ENCODE measurements at regions not wholly inside any gene's neighbourhood (a gene's known extent, or its start where the extent isn't known, plus 50 kb on each side); places are given as distances from the start of the nearest gene placed in this dataset.

GRCh38 chr14:26663506-26663905, 65.7 kb upstream of the NOVA1 start:
- TF ChIP-seq, protein P1, sequence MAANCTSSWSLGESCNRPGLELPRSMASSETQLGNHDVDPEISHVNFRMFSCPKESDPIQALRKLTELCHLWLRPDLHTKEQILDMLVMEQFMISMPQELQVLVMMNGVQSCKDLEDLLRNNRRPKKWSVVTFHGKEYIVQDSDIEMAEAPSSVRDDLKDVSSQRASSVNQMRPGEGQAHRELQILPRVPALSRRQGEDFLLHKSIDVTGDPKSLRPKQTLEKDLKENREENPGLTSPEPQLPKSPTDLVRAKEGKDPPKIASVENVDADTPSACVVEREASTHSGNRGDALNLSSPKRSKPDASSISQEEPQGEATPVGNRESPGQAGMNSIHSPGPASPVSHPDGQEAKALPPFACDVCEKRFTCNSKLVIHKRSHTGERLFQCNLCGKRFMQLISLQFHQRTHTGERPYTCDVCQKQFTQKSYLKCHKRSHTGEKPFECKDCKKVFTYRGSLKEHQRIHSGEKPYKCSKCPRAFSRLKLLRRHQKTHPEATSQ (tag by site-specific recombination; IDR thresholded peaks at IDR 0.05), result no peak
- TF ChIP-seq ZFP3 (tag by site-specific recombination; IDR thresholded peaks at IDR 0.05; ENCODE audit: low read depth) (no peak), ZNF174 (tag by site-specific recombination; IDR thresholded peaks at IDR 0.05) (no peak), ZNF48 (tag by site-specific recombination; IDR thresholded peaks at IDR 0.05) (no peak), CTCF (tag by site-specific recombination; IDR thresholded peaks at IDR 0.05) (no peak), IKZF3 (tag by site-specific recombination; IDR thresholded peaks at IDR 0.05) (no peak), KLF9 (tag by site-specific recombination; IDR thresholded peaks at IDR 0.05; ENCODE audit: low read depth) (no peak), ZNF660 (tag by site-specific recombination; IDR thresholded peaks at IDR 0.05) (no peak), TCF7L2 (IDR thresholded peaks at IDR 0.05; ENCODE audit: borderline replicate concordance, low read depth, low read length) (no peak), ZBTB48 (tag by site-specific recombination; IDR thresholded peaks at IDR 0.05) (no peak)
- TF ChIP-seq, protein P2, sequence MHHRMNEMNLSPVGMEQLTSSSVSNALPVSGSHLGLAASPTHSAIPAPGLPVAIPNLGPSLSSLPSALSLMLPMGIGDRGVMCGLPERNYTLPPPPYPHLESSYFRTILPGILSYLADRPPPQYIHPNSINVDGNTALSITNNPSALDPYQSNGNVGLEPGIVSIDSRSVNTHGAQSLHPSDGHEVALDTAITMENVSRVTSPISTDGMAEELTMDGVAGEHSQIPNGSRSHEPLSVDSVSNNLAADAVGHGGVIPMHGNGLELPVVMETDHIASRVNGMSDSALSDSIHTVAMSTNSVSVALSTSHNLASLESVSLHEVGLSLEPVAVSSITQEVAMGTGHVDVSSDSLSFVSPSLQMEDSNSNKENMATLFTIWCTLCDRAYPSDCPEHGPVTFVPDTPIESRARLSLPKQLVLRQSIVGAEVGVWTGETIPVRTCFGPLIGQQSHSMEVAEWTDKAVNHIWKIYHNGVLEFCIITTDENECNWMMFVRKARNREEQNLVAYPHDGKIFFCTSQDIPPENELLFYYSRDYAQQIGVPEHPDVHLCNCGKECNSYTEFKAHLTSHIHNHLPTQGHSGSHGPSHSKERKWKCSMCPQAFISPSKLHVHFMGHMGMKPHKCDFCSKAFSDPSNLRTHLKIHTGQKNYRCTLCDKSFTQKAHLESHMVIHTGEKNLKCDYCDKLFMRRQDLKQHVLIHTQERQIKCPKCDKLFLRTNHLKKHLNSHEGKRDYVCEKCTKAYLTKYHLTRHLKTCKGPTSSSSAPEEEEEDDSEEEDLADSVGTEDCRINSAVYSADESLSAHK (tag by site-specific recombination; IDR thresholded peaks at IDR 0.05), result no peak
- TF ChIP-seq, protein P3, sequence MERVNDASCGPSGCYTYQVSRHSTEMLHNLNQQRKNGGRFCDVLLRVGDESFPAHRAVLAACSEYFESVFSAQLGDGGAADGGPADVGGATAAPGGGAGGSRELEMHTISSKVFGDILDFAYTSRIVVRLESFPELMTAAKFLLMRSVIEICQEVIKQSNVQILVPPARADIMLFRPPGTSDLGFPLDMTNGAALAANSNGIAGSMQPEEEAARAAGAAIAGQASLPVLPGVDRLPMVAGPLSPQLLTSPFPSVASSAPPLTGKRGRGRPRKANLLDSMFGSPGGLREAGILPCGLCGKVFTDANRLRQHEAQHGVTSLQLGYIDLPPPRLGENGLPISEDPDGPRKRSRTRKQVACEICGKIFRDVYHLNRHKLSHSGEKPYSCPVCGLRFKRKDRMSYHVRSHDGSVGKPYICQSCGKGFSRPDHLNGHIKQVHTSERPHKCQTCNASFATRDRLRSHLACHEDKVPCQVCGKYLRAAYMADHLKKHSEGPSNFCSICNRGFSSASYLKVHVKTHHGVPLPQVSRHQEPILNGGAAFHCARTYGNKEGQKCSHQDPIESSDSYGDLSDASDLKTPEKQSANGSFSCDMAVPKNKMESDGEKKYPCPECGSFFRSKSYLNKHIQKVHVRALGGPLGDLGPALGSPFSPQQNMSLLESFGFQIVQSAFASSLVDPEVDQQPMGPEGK (tag by site-specific recombination; IDR thresholded peaks at IDR 0.05), result no peak
- TF ChIP-seq, protein P4, sequence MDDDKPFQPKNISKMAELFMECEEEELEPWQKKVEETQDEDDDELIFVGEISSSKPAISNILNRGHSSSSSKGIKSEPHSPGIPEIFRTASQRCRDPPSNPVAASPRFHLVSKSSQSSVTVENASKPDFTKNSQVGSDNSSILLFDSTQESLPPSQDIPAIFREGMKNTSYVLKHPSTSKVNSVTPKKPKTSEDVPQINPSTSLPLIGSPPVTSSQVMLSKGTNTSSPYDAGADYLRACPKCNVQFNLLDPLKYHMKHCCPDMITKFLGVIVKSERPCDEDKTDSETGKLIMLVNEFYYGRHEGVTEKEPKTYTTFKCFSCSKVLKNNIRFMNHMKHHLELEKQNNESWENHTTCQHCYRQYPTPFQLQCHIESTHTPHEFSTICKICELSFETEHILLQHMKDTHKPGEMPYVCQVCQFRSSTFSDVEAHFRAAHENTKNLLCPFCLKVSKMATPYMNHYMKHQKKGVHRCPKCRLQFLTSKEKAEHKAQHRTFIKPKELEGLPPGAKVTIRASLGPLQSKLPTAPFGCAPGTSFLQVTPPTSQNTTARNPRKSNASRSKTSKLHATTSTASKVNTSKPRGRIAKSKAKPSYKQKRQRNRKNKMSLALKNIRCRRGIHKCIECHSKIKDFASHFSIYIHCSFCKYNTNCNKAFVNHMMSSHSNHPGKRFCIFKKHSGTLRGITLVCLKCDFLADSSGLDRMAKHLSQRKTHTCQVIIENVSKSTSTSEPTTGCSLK (tag by site-specific recombination; IDR thresholded peaks at IDR 0.05), result no peak

Measured in HEK293 (cell line).